H1 (cell line): ENCODE measurements at regions not wholly inside any gene's neighbourhood (a gene's known extent, or its start where the extent isn't known, plus 50 kb on each side); places are given as distances from the start of the nearest gene placed in this dataset.

ENCODE experiments used
- CHD7 ChIP-seq: fragments of 300-600 bp; sonication (generic); IDR thresholded peaks from 2 replicates; pipeline ENCODE4 v1.7.1; 2012; ENCODE audit warnings: low read length, moderate library complexity, mild to moderate bottlenecking, inconsistent platforms; ENCODE audit not compliant: insufficient replicate concordance
- GABPA ChIP-seq: IDR thresholded peaks from 2 replicates; pipeline ENCODE4 v1.6.1; 2011; ENCODE audit warnings: mild to moderate bottlenecking, low read length, moderate library complexity, borderline replicate concordance; ENCODE audit not compliant: insufficient read depth

GRCh38 chr13:48178126-48178525, 54.9 kb upstream of the ITM2B start (continued):
- TF ChIP-seq CHD7 = no peak
- no peak for TF ChIP-seq GABPA
